HUDEP-2 (cell line): ENCODE measurements at regions not wholly inside any gene's neighbourhood (a gene's known extent, or its start where the extent isn't known, plus 50 kb on each side); places are given as distances from the start of the nearest gene placed in this dataset.
"Not testable (repeated sequence)": the region's sequence is repeated elsewhere in the genome, so short reads cannot be mapped to it uniquely, and the experiment has no call there.

ENCODE experiments used
- DNase-seq, 76 experiments: peaks; one replicate each; lab custom pipeline; 2025; ENCODE audit not compliant: unreplicated experiment in 76 of 76; lab: John Stamatoyannopoulos, UW

- DNase-seq: no peak
These were observed 56.5 kb upstream of the ORC5 start for GRCh38 chr7:104264285-104264684.

- peak in 1 of 76 experiments; percentile 7 for DNase-seq
These were observed 60.0 kb upstream of the ORC5 start for GRCh38 chr7:104267701-104268368.

GRCh38 chr7:104271948-104272347 lies 56.5 kb upstream of the LHFPL3 start:
- no peak for DNase-seq

- DNase-seq: peak in 11 of 76 experiments; percentile 1 to 44 (median 7)
These were observed 55.5 kb upstream of the LHFPL3 start for GRCh38 chr7:104272767-104273384.

GRCh38 chr7:104275900-104276299 lies 52.5 kb upstream of the LHFPL3 start:
- no peak for DNase-seq

GRCh38 chr7:104276730-104277129 lies 51.7 kb upstream of the LHFPL3 start:
- not testable (repeated sequence) for DNase-seq
